GM21390 (cell line): ENCODE measurements at regions not wholly inside any gene's neighbourhood (a gene's known extent, or its start where the extent isn't known, plus 50 kb on each side); places are given as distances from the start of the nearest gene placed in this dataset.
"Not testable (repeated sequence)": the region's sequence is repeated elsewhere in the genome, so short reads cannot be mapped to it uniquely, and the experiment has no call there.

Experiments
- ATAC-seq: cut with Tn5 transposase; IDR thresholded peaks from one replicate; pipeline ENCODE4 v1.9.1; 2021; ENCODE audit not compliant: unreplicated experiment

DNA sequence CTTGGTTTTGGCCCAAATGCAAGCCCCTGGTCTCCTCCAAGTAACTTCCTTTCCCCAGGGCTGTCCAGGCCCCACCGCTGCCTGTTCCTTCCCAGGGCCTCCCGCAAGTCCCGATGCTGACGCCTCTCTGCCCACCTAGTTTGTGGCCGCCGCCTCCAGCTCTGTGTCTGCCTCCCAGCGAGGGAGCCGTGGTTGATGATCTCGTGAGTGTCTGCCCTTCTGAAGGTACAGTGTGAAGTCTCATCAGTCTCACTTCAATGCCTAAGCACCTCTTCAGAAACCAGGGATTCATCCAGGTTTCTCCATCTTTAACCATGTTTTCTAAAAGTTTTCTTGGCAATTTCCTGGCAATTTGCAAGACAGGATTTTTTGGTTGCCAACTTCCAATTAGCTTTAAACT lies 127.5 kb downstream of the TMEM121 start:
- not testable (repeated sequence) for ATAC-seq

DNA sequence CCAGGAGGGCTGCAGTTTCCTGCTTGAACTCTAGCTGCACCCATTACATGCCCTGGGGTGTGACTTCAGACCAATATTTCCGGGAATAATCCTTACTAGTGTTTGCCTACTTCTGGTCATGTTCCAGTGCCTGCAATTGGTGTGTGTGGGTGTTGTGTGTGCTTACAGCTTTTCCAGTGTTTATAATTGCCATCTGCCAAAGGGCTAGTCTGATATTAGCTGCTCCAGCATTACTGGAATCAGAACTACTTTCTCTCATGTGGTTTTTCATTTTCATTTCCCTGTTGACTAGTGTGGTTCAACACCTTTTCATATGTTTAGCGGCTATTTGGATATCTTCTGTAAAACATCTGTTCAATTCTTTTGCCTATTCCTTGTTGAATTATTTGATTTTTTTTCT lies 132.9 kb downstream of the TMEM121 start:
- ATAC-seq = not testable (repeated sequence)

DNA sequence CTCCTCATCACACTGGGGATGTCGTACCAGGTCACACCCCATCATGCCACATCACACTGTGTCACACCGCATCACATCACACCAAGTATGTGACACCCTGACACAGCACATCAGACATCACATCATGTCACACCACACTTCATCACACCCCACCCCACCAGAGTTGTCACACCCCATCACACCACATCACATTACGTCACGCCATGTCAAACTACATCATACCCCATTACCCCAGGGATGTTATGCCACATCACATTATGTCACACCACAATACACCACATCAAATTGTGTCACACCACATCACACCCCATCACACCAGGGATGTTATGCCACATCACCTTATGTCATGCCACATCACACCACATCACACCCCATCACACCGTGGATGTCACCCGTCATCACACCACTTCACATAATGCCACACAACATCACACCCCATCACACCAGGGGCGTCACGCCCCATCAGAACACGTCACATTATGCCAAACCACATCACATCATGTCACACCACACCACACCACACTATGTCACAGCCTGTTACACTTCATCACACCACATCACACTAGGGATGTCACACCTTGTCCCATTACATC lies 133.6 kb downstream of the TMEM121 start:
- no peak for ATAC-seq

DNA sequence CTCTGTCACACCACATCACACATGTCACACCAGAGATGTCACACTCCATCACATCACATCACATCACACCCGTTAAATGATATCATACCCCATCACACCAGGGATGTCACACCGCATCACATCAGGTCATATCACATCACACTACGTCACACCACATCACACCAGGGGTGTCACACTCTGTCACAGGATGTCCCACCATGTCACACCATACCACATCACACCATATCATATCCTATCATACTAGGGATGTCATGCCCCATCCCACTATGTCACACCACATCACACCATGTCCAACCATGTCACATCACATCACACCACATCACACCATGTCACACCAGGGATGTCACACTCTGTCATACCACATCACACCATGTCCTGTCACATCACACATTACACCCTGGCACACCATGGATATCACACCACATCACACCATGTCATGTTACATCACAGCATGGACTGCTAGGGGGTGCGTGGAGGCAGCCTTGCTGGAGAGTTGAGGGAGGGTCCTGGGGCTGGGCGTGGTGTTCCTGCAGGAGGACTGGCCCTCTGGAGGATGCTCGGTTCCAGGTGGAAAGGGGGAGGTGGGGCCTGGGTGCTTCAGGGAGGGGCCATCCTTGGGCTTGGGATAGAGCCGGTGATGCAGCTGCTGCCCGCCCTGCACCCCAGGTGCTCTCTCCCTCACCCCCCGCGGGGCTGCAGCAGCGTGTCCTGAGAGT lies 134.6 kb downstream of the TMEM121 start:
- ATAC-seq = no peak

DNA sequence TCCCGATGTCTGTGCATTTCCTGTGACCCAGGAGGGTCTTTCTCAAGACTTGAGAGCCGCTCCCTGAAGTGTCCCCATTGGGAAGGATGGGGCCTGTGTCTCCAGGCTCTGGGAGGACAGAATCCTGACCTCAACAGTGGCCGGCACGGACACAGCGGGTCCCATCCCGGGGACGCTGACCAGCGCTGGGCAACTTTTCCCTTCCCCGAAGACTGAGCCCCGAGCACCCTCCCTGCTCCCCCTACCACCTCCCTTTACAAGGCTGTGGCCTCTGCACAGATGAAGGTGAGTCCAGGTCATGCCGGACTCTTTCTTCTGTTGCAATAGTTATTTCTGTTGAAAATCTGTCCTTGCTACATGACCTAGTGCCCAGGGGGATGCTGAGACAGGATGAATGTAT lies 135.7 kb downstream of the TMEM121 start:
- not testable (repeated sequence) for ATAC-seq

DNA sequence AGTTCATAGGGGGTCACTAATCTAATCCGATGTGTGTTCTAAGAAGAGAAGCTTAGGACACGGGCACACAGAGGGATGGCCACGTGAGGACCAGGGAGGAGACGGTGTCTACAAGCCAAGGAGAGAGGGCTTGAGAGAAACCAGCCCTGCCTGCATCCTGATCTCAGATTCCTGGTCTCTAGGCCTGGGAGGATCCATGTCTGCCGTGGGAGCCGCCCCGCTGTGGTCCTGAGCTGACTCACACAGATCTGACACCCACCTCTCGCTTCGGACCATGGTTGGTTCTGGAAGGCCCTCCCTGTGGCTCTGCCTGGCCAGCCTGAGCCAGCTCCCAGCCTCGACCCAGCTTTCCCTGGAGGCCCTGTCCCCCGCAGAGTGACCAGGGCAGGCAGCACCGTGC lies 136.2 kb downstream of the TMEM121 start:
- not testable (repeated sequence) for ATAC-seq

DNA sequence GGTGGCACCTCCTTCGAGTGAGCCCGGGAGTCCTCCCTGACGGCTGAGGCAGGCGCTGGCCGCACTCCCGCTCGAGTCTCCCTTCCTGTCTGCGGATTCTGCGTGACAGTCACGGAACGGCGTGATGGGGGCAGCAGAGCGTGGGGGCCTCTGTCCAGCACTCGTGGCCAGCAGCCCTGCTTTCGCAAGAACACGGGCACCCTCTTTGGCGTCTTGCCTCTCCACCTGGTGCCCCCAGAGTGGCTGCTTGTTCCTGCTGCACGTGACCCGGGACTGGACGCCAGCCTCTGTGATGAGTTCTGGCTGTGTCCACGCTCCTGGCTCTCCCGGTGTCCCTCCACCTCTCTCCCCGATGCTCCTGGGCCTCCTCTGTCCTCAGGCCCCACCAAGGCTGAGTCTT lies 136.9 kb downstream of the TMEM121 start:
- not testable (repeated sequence) for ATAC-seq

DNA sequence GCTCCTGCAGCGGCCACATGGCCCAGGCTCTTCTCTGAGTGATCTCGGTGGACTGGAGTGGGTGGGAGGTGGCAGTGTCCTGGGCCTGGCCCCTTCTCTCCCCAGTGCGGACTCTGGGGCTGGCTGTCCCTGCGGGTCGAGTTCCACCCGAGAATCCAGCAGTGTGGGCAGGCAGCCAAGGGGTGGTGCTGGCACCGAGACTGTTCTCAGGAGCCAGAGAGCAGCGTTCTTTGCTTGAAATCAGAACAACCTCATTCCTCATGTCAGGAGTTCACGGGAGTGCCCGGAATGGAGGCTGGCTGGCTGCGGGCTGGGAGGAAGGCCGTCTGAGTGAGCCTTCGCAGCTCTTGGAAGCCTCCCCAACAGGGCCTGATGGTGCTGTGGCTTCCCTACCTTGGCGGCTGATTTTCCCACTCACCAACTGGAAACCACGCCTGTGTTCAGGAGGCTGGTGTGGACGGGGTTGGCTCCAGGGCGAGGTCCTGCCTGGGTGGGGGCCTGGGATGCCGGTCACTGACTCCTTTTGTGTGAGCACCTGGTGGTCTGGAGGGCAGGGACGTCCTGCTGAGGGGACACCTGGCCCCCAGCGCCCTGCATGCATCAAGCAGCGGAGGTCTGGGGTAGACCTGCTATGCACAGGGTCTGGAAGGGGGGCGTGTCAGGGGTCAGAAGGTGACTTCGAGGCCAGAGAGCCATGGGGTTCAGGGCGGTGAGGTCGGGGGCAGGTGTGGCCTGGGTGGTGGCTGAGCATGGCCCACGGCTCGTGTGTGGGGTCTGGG lies 137.6 kb downstream of the TMEM121 start:
- ATAC-seq = not testable (repeated sequence)

DNA sequence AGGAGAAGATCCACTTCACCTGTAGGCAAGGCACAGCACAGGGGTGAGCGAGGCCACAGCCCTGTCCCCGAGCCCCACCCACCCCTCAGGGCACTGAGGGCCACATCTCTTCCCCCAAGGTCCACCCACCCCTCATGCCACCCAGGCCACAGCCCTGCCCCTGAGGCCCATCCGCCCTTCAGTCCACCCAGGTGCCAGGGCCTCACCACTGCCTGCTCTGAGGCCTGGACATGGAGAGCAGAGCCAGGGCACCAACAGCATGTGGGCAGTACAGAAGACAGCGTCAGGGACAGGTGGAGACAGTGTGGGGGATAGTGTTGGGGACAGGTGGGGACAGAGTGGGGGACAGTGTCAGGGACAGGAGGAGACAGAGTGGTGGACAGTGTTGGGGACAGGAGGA lies 138.3 kb downstream of the TMEM121 start:
- no peak for ATAC-seq

DNA sequence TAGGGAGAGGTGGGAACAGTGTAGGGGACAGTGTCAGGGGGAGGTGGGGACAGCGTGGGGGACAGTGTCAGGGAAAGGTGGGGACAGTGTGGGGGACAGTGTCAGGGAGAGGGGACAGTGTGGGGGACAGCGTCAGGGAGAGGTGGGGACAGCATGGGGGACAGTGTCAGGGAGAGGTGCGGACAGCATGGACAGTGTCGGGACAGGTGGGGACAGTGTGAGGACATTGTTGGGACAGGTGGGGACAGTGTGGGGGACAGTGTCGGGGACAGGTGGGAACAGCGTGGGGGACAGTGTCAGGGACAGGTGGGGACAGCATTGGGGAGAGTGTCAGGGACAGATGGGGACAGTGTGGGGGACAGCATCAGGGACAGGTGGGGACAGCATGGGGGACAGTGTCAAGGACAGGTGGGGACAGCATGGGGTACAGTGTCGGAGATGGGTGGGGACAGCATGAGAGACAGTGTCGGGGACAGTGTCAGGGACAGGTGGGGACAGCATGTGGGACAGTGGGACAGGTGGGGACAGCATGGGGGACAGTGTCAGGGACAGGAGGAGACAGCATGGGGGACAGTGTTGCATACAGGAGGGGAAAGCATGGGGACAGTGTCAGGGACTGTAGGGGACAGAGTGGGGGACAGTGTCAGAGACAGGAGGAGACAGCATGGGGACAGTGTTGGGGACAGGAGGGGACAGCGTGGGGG lies 139.0 kb downstream of the TMEM121 start:
- ATAC-seq = no peak

DNA sequence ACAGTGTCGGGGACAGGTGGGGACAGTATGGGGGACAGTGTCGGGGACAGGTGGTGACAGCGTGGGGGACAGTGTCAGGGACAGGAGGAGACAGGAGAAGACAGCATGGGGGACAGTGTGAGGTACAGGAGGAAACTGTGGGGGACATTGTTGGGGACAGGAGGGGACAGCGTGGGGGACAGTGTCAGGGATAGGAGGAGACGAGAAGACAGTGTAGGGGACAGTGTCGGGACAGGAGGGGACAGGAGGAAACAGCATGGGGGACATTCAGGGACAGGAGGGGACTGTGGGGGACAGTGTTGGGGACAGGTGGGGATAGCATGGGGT lies 139.5 kb downstream of the TMEM121 start:
- ATAC-seq = no peak

DNA sequence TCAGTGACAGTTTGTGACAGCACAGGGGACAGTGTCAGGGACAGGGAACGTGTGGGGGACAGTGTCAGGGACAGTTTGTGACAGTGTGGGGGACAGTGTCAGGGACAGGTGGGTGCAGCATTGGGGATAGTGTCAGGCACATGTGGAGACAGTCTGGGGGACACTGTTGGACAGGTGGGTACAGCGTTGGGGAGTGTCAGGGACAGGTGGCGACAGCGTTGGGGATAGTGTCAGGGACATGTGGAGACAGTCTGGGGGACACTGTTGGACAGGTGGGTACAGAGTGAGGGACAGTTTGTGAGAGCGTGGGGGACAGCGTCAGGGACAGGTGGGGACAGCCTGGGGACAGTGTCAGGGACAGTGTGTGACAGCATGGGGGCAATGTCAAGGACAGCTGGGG lies 140.0 kb downstream of the TMEM121 start:
- no peak for ATAC-seq

DNA sequence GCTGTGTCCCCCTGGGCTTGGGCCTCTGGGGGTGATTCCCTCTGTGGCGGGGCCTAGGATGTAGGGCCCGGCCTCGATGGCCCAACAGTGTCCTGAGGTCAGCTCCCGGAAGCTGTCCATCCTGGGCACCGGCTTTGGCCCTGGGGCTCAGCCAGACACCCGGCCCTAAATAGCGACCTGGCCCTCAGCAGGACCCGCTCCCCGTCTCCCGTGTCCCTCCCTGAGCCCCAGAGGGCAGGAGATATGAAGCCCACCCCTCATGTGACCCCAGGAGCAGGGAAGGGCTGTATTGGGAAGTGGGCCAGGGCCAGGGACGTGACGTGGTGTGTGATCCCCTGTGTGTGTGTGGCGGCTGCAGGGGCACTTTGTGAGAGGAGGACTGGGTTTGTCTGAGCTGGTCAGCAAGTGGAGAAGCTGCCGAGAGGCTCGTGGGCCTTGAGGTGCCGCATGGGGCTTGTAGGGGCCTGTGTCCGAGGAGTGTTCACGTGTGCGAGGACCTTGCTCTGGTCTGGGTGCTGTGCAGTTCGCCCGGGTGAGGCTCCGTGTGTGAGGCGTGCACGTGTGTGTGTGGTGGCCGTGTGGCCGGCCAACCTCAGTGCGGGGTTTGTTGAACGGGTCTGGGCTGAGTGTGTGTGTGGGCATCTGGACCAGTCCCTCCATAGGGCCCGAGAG lies 140.7 kb downstream of the TMEM121 start:
- ATAC-seq = not testable (repeated sequence)

DNA sequence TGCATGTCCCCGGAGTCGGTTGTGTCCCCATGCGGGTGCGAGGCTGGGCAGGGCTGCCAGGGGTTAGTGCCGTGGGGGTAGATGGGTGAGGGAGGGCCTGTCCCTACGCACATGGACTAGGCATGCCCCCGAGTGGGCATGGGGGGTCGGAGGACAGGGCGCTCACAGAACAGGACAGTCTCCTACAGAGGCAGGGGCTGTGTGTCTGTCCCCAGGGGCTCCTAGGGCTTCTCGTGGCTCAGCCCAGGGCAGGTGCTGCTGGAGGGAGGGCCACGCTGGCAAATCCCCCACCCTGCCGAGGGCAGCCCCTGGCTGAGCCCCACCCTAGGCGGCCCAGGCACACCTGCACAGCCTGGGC lies 141.3 kb downstream of the TMEM121 start:
- not testable (repeated sequence) for ATAC-seq

DNA sequence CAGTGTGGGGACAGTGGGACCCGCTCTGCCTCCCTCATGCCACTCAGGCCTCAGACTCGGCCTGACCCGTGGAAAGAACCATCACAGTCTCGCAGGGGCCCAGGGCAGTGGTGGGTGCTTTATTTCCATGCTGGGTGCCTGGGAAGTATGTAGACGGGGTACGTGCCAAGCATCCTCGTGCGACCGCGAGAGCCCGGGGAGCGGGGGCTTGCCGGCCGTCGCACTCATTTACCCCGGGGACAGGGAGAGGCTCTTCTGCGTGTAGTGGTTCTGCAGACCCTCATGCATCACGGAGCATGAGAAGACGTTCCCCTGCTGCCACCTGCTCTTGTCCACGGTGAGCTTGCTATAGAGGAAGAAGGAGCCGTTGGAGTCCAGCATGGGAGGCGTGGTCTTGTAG lies 141.6 kb downstream of the TMEM121 start:
- not testable (repeated sequence) for ATAC-seq

DNA sequence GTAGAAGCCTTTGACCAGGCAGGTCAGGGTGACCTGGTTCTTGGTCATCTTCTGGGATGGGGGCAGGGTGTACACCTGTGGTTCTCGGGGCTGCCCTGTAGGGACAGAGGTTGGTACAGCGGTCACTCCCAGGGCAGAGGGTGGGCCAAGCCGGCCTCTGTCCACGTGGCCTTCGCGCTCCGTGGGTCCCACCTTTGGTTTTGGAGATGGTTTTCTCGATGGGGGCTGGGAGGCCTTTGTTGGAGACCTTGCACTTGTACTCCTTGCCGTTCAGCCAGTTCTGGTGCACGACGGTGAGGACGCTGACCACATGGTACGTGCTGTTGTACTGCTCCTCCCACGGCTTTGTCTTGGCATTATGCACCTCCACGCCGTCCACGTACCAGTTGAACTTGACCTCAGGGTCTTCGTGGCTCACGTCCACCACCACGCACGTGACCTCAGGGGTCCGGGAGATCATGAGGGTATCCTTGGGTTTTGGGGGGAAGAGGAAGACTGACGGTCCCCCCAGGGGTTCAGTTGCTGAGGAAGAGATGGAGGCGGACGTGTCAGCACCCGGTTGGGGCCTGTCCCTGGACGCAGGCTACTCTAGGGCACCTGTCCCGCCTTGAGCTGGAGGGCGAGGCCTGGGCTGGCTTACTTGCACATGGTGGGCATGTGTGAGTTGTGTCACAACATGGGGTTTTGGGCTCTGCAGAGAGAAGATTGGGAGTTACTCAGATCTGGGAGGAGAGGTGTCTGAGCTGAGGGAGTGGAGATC lies 142.3 kb downstream of the TMEM121 start:
- ATAC-seq = not testable (repeated sequence)

DNA sequence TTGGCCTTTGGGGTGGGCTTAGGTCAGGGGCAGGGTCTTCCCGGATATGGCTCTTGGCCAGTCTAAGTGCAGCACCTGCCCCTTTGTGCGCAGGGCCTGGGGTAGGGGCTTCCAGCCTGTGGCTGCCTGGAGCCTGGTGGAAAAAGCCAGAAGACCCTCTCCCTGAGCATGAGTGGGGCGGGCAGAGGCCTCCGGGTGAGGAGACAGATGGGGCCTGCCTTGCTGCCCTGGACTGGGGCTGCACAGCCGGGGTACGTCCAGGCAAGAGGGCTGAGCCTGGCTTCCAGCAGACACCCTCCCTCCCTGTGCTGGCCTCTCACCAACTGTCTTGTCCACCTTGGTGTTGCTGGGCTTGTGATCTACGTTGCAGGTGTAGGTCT lies 142.8 kb downstream of the TMEM121 start:
- ATAC-seq = not testable (repeated sequence)

DNA sequence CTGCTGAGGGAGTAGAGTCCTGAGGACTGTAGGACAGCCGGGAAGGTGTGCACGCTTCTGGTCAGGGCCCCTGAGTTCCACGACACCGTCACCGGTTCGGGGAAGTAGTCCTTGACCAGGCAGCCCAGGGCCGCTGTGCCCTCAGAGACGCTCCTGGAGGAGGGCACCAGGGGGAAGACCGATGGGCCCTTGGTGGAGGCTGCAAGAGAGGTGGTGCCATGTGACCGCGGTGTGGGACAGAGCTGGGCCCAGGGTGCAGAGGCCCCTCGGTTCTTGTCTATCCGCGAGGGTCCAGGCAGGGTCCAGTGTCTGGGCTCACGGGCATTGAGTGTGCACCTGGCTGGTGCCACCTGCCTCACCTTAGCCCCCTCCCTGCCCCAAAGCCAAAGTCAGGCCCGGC lies 143.3 kb downstream of the TMEM121 start:
- not testable (repeated sequence) for ATAC-seq

DNA sequence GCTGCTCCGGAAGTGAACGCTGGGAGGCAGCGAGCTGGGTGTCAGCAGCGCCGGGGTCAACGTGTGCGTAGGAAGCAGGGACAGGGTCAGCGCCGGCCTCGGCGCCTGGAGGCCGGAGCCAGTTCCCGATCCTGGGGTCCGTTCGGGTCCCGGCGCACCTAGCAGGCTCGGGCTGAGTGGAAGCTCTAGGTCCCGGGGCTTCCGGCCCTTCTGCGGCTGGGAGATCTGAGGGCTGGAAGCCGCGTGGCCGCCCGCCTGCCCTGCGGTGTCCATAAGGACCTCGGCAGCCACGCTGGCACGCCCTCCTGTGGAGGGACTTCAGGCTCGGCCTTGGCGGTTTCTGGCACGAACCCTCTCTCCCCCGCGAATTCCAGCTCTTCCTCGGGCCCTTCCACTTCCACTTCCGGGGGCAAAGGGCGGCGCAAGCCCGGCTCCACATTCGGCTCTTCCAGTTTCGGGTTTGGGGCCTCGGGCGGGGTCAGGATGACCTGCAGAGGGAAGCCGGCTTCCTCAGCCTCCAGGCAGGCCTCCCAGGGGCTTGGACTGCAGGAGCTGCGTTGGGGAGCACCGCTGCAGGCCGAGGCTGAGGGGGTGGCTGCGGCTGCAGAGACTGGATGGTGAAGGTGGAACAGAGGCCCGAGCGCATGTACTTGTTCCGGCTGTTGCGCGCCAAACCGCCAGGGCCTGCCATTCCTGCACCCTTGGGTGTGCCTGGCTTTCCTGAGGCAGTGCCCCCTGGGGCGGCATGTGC lies 146.2 kb downstream of the TMEM121 start:
- not testable (repeated sequence) for ATAC-seq

DNA sequence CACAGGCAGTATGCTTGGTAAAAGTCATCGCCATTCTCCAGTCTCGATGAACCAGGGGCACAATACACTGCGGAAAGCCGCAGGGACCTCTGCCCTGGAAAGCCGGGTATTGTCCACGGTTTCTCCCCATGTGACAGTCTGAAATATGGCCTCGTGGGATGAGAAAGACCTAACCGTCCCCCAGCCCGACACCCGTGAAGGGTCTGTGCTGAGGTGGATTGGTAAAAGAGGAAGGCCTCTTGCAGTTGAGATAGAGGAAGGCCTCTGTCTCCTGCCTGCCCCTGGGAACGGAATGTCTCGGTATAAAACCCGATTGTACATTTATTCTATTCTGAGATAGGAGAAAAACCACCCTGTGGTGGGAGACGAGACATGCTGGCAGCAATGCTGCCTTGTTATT lies 149.1 kb downstream of the TMEM121 start:
- not testable (repeated sequence) for ATAC-seq
